SH-SY5Y (cell line): ENCODE measurements at regions not wholly inside any gene's neighbourhood (a gene's known extent, or its start where the extent isn't known, plus 50 kb on each side); places are given as distances from the start of the nearest gene placed in this dataset.

Experiments used
- GATA2 ChIP-seq: IDR thresholded peaks from 2 replicates; pipeline ENCODE4 v1.6.1; 2011; ENCODE audit warnings: mild to moderate bottlenecking, low read depth, low read length
- GATA3 ChIP-seq: IDR thresholded peaks from 2 replicates; pipeline ENCODE4 v1.6.1; 2011; ENCODE audit warnings: low read depth, mild to moderate bottlenecking, low read length, moderate library complexity

- no peak for TF ChIP-seq GATA3
- no peak for TF ChIP-seq GATA2
Observed at GRCh38 chr5:5813441-5813840, 391.0 kb downstream of the ICE1 start.
